H9 (cell line): ENCODE measurements at regions not wholly inside any gene's neighbourhood (a gene's known extent, or its start where the extent isn't known, plus 50 kb on each side); places are given as distances from the start of the nearest gene placed in this dataset.
A peak's percentile ranks its signal among the peaks of the same experiment; 100 is the strongest.

Experiments used
- DNase-seq: peaks from one replicate; pipeline ENCODE4 v3.0.0-alpha.2; 2017
- H2AFZ ChIP-seq: one replicate; pipeline ENCODE4 v1.6.1; 2013; ENCODE audit warnings: mild to moderate bottlenecking, low read length, control low read depth, moderate library complexity
- H2AK5ac ChIP-seq: 2 replicates; pipeline ENCODE4 v1.6.1; 2013; ENCODE audit warnings: low read length, control low read depth, mixed read lengths; ENCODE audit not compliant: insufficient read length
- H2BK120ac ChIP-seq: one replicate; pipeline ENCODE4 v1.6.1; 2013; ENCODE audit warnings: low read depth, mild to moderate bottlenecking, low read length, control low read depth, inconsistent platforms; ENCODE audit not compliant: poor library complexity, severe bottlenecking
- H2BK12ac ChIP-seq: 2 replicates; pipeline ENCODE4 v1.6.1; 2013; ENCODE audit warnings: low read length, control low read depth, mixed read lengths, low read depth; ENCODE audit not compliant: insufficient read length
- H2BK15ac ChIP-seq: 2 replicates; pipeline ENCODE4 v1.6.1; 2013; ENCODE audit warnings: low read depth, low read length, control low read depth
- H2BK20ac ChIP-seq: one replicate; pipeline ENCODE4 v1.6.1; 2013; ENCODE audit warnings: low read depth, mild to moderate bottlenecking, low read length, control low read depth, inconsistent platforms; ENCODE audit not compliant: poor library complexity, severe bottlenecking
- H2BK5ac ChIP-seq: 2 replicates; pipeline ENCODE4 v1.6.1; 2013; ENCODE audit warnings: low read length, control low read depth, mixed read lengths; ENCODE audit not compliant: insufficient read length
- H3K14ac ChIP-seq: 2 replicates; pipeline ENCODE4 v1.6.1; 2013; ENCODE audit warnings: low read length, control low read depth; ENCODE audit not compliant: insufficient read depth
- H3K18ac ChIP-seq: 2 replicates; pipeline ENCODE4 v1.6.1; 2013; ENCODE audit warnings: low read depth, mild to moderate bottlenecking, mixed read lengths, low read length, control low read depth; ENCODE audit not compliant: insufficient read length
- H3K23ac ChIP-seq: 2 replicates; pipeline ENCODE4 v1.6.1; 2013; ENCODE audit warnings: low read length, control low read depth, mixed read lengths, low read depth; ENCODE audit not compliant: insufficient read length
- H3K23me2 ChIP-seq: 2 replicates; pipeline ENCODE4 v1.6.1; 2013; ENCODE audit warnings: low read depth, mild to moderate bottlenecking, mixed read lengths, low read length, control low read depth; ENCODE audit not compliant: insufficient read length, poor library complexity, severe bottlenecking
- H3K27ac ChIP-seq: 2 replicates; pipeline ENCODE4 v1.5.1; 2013; ENCODE audit warnings: low read length, control low read depth, mixed read lengths, low read depth; ENCODE audit not compliant: insufficient read length
- H3K27me3 ChIP-seq: 2 replicates; pipeline ENCODE4 v1.6.1; 2013; ENCODE audit warnings: low read length, control low read depth, inconsistent platforms; ENCODE audit not compliant: insufficient read depth
- H3K4ac ChIP-seq: 2 replicates; pipeline ENCODE4 v1.6.1; 2013; ENCODE audit warnings: low read depth, mild to moderate bottlenecking, control low read depth, inconsistent platforms, low read length, moderate library complexity
- H3K4me1 ChIP-seq: 2 replicates; pipeline ENCODE4 v1.6.1; 2013; ENCODE audit warnings: low read length, control low read depth, inconsistent platforms; ENCODE audit not compliant: insufficient read depth
- H3K4me2 ChIP-seq: 2 replicates; pipeline ENCODE4 v1.6.1; 2013; ENCODE audit warnings: low read length, control low read depth, mixed read lengths; ENCODE audit not compliant: insufficient read length, insufficient read depth
- H3K56ac ChIP-seq: 2 replicates; pipeline ENCODE4 v1.6.1; 2013; ENCODE audit warnings: low read depth, mild to moderate bottlenecking, mixed read lengths, low read length, control low read depth; ENCODE audit not compliant: insufficient read length
- H3K79me1 ChIP-seq: 2 replicates; pipeline ENCODE4 v1.6.1; 2013; ENCODE audit warnings: low read depth, mild to moderate bottlenecking, moderate library complexity, low read length, control low read depth, inconsistent platforms; ENCODE audit not compliant: insufficient read depth, poor library complexity, severe bottlenecking
- H3K79me2 ChIP-seq: 2 replicates; pipeline ENCODE4 v1.6.1; 2013; ENCODE audit warnings: low read length, control low read depth, inconsistent platforms; ENCODE audit not compliant: insufficient read depth
- H3K9ac ChIP-seq: 2 replicates; pipeline ENCODE4 v1.6.1; 2013; ENCODE audit warnings: low read length, control low read depth, mixed read lengths; ENCODE audit not compliant: insufficient read length; ENCODE audit errors: extremely low read depth
- H3K9me3 ChIP-seq: one replicate; pipeline ENCODE4 v1.6.1; 2013; ENCODE audit warnings: low read depth, low read length, inconsistent platforms; ENCODE audit not compliant: control insufficient read depth
- H3T11ph ChIP-seq: one replicate; pipeline ENCODE4 v1.6.1; 2013; ENCODE audit warnings: mild to moderate bottlenecking, low read length, control low read depth, inconsistent platforms
- H4K20me1 ChIP-seq: one replicate; pipeline ENCODE4 v1.6.1; 2013; ENCODE audit not compliant: control insufficient read depth, insufficient read length, insufficient read depth
- H4K5ac ChIP-seq: 2 replicates; pipeline ENCODE4 v1.6.1; 2013; ENCODE audit warnings: low read depth, mild to moderate bottlenecking, mixed read lengths, low read length, control low read depth; ENCODE audit not compliant: insufficient read length
- H4K8ac ChIP-seq: replicated peaks from 2 replicates; pipeline ENCODE4 v1.6.1; 2013; ENCODE audit warnings: low read length, control low read depth, mixed read lengths, low read depth; ENCODE audit not compliant: insufficient read length
- H4K91ac ChIP-seq: 2 replicates; pipeline ENCODE4 v1.6.1; 2013; ENCODE audit warnings: low read depth, mild to moderate bottlenecking, moderate library complexity, mixed read lengths, low read length, control low read depth; ENCODE audit not compliant: insufficient read length
- H3K27ac Mint-ChIP-seq, 3 experiments: 2 replicates in 2 of 3; 3 replicates in 1 of 3; pipeline ENCODE4 v1.8.0; 2020 to 2021; ENCODE audit warnings: mixed read lengths in 3 of 3, mild to moderate bottlenecking in 1 of 3, moderate library complexity in 1 of 3
- H3K27me3 Mint-ChIP-seq: 2 replicates; pipeline ENCODE4 v1.8.0; 2021; ENCODE audit warnings: low read depth, mild to moderate bottlenecking, moderate library complexity, mixed read lengths
- H3K36me3 Mint-ChIP-seq, 3 experiments: 2 replicates in 2 of 3; 3 replicates in 1 of 3; pipeline ENCODE4 v1.8.0; 2020 to 2021; ENCODE audit warnings: low read depth in 3 of 3, mixed read lengths in 3 of 3; ENCODE audit not compliant: insufficient read depth in 1 of 3
- H3K4me1 Mint-ChIP-seq, 2 experiments: 2 replicates each; pipeline ENCODE4 v1.8.0; 2020; ENCODE audit warnings: mixed read lengths in 2 of 2
- H3K4me3 Mint-ChIP-seq, 2 experiments: 2 replicates in 1 of 2; 3 replicates in 1 of 2; pipeline ENCODE4 v1.8.0; 2020 to 2021; ENCODE audit warnings: mild to moderate bottlenecking in 2 of 2, mixed read lengths in 2 of 2, moderate library complexity in 1 of 2
- H3K9me3 Mint-ChIP-seq, 2 experiments: 2 replicates in 1 of 2; 3 replicates in 1 of 2; pipeline ENCODE4 v1.8.0; 2020; ENCODE audit warnings: mild to moderate bottlenecking in 2 of 2, mixed read lengths in 2 of 2, moderate library complexity in 1 of 2
- CTCF ChIP-seq: fragments of 200-600 bp; sonication (generic); conservative IDR thresholded peaks from 3 replicates; pipeline ENCODE4 v1.8.0; 2021; ENCODE audit warnings: antibody characterized with exemption, mild to moderate bottlenecking
- WGBS: extraction: QIAGEN DNeasy Blood & Tissue Kit; methylation state at CpG from one replicate; pipeline ENCODE4 v1.1.7; 2013; ENCODE audit warnings: missing lambda C conversion rate, low lambda C conversion rate, mixed read lengths; ENCODE audit not compliant: insufficient read length; ENCODE audit errors: extremely low coverage; 5-methylcytosine and 5-hydroxymethylcytosine counted together

GRCh38 chr4:43282534-43282933, 390.0 kb downstream of the GRXCR1 start:
- no peak overlapping the region for H2BK12ac ChIP-seq
- Mint-ChIP-seq H3K4me1 (peaks cover 0 to 3% of the 10 kb centered on the region in 2 experiments; a peak in 1 of 4 replicates), H3K27me3 (no peaks in the 10 kb centered on the region), H3K9me3 (no peaks in the 10 kb centered on the region; a peak in 2 of 5 replicates), H3K4me3 (no peak overlapping the region), H3K36me3 (no peaks in the 10 kb centered on the region), H3K27ac (no peak overlapping the region)
- H3K4ac ChIP-seq, result no peak overlapping the region
- no peak overlapping the region for H3K56ac ChIP-seq
- no peaks in the 10 kb centered on the region for H4K20me1 ChIP-seq
- H3K23ac ChIP-seq, result no peak overlapping the region
- no peak overlapping the region for H3K4me2 ChIP-seq
- no peak for TF ChIP-seq CTCF
- H3K27me3 ChIP-seq, result no peaks in the 10 kb centered on the region
- H3K27ac ChIP-seq, result no peak overlapping the region
- H3K4me1 ChIP-seq, result no peaks in the 10 kb centered on the region
- no peak overlapping the region for H4K91ac ChIP-seq
- H2AK5ac ChIP-seq, result no peak overlapping the region
- no peak overlapping the region for H2BK15ac ChIP-seq
- no peak overlapping the region for H3K14ac ChIP-seq
- no peak overlapping the region for H3K9ac ChIP-seq
- DNase-seq, result peak; percentile 28
- H4K8ac ChIP-seq, result no peak overlapping the region
- H3K79me2 ChIP-seq, result no peaks in the 10 kb centered on the region
- no peak overlapping the region for H3T11ph ChIP-seq
- H2BK120ac ChIP-seq, result no peak overlapping the region
- WGBS, result no CpG with 5 or more reads among the region's 1 CpG
- H2BK20ac ChIP-seq, result no peak overlapping the region
- no peaks in the 10 kb centered on the region for H3K9me3 ChIP-seq
- no peak overlapping the region for H4K5ac ChIP-seq
- H3K18ac ChIP-seq, result no peak overlapping the region
- no peaks in the 10 kb centered on the region for H3K23me2 ChIP-seq
- no peak overlapping the region for H2AFZ ChIP-seq
- H2BK5ac ChIP-seq, result no peak overlapping the region
- no peaks in the 10 kb centered on the region for H3K79me1 ChIP-seq
